Ascending aorta (tissue), 2 donors: ENCODE measurements at regions not wholly inside any gene's neighbourhood (a gene's known extent, or its start where the extent isn't known, plus 50 kb on each side); places are given as distances from the start of the nearest gene placed in this dataset.

Experiments used
- DNase-seq, 2 donors: peaks; one replicate each; pipeline ENCODE4 v3.0.0-alpha.2; 2019; ENCODE audit warnings: low spot score in 2 of 2
- H3K27ac ChIP-seq, 2 donors: fragments of 200-600 bp; sonication (generic); one replicate each; pipeline ENCODE4 v1.5.1; 2016 to 2017; ENCODE audit warnings: mild to moderate bottlenecking in 1 of 2
- H3K27me3 ChIP-seq: fragments of 200-600 bp; sonication (generic); one replicate; pipeline ENCODE4 v1.5.1; 2017
- H3K36me3 ChIP-seq, 2 donors: fragments of 200-600 bp; sonication (generic); one replicate each; pipeline ENCODE4 v1.5.1; 2016
- H3K4me1 ChIP-seq, 2 donors: fragments of 200-600 bp; sonication (generic); one replicate each; pipeline ENCODE4 v1.5.1; 2016 to 2017; ENCODE audit warnings: mild to moderate bottlenecking in 1 of 2
- H3K4me3 ChIP-seq, 2 donors: fragments of 200-600 bp; sonication (generic); one replicate each; pipeline ENCODE4 v1.5.1; 2016 to 2017; ENCODE audit warnings: mild to moderate bottlenecking in 1 of 2
- H3K9me3 ChIP-seq, 2 donors: fragments of 200-600 bp; sonication (generic); one replicate each; pipeline ENCODE4 v1.5.1; 2016
- intact Hi-C: fragments of 100-400 bp; cut with DNase I; formaldehyde crosslinking; loops from one replicate; pipeline ENCODE4 v1.15.1; 2023
- TF ChIP-seq, protein P1 (sequence below), 3 experiments: fragments of 200-600 bp in 2 of 3; fragments of 450-650 bp in 1 of 3; sonication (generic) in 2 of 3; IDR thresholded peaks; one replicate each; pipeline ENCODE4 v1.5.1; 2016 to 2019; ENCODE audit warnings: antibody characterized with exemption in 3 of 3, mild to moderate bottlenecking in 1 of 3, moderate library complexity in 1 of 3

DNA sequence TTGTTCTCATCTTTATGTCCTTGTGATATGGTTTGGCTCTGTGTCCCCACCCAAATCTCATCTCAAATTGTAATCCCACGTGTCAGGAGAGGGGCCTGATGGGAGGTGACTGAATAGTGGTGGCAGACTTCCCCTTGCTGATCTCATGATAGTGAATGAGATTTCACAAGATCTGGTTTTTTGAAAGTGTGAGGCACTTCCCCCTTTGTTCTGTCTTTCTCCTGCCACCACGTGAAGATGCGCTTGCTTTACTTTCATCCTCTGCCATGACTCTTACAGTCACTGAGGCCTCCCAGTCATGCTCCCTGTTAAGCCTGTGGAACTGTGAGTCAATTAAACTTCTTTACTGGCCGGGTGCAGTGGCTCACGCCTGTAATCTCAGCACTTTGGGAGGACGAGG lies 161.0 kb downstream of the HERPUD2 start:
- DNase-seq = no peak
- no peaks in the 10 kb centered on the region for H3K36me3 ChIP-seq
- TF ChIP-seq, protein P1, sequence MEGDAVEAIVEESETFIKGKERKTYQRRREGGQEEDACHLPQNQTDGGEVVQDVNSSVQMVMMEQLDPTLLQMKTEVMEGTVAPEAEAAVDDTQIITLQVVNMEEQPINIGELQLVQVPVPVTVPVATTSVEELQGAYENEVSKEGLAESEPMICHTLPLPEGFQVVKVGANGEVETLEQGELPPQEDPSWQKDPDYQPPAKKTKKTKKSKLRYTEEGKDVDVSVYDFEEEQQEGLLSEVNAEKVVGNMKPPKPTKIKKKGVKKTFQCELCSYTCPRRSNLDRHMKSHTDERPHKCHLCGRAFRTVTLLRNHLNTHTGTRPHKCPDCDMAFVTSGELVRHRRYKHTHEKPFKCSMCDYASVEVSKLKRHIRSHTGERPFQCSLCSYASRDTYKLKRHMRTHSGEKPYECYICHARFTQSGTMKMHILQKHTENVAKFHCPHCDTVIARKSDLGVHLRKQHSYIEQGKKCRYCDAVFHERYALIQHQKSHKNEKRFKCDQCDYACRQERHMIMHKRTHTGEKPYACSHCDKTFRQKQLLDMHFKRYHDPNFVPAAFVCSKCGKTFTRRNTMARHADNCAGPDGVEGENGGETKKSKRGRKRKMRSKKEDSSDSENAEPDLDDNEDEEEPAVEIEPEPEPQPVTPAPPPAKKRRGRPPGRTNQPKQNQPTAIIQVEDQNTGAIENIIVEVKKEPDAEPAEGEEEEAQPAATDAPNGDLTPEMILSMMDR (IDR thresholded peaks at IDR 0.05) = no peak
- H3K4me3 ChIP-seq = no peak overlapping the region
- H3K4me1 ChIP-seq = no peaks in the 10 kb centered on the region
- no peak overlapping the region for H3K27ac ChIP-seq
- H3K27me3 ChIP-seq = no peaks in the 10 kb centered on the region
- H3K9me3 ChIP-seq = no peaks in the 10 kb centered on the region
- intact Hi-C loops = no loop called here

DNA sequence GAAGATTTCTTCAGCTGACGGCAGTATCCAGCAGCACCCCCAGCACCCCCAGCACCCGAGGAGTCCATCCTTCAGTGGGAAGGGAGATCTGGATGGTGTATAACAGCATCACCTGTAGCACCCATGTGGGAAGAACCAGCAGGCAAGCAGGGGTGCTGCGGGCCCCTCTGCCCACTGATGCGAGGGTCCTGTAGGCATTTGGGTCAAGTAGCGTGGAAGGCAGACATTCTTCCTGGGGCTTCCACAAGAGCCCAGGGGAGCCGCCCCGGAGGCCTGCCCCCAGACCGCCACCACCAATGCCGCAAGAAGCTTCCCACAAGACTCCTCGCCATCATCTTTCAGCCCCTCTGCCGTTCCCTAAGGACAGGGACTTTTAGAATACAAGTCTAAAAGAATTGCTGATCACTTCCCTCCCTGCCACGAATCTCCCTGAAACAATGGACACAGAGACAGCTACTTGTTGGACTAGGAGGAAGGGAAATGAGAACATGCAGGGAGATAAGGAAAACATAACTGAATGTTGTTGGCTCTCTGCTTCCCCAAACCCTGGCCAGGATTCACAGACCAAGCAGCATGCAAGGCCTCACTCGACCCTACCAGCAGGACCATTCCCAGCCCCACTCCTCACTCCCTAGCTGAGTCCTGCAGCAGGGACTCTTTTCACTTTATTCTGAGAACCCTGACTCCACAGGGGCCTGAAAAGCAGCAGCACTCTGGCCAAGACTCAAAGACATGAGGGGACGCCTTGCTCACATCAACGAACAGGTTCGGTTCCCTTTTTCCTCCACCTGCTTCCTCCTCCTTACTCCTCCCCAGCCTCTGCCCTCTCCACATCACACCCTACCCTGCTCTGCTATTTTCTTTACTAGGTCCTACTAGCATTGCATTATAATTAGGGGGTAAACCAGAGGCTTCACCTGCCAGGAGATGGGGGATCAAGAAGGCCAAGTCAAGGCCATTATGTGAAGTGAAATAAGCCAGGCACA lies 164.5 kb downstream of the HERPUD2 start:
- H3K36me3 ChIP-seq = no peaks in the 10 kb centered on the region
- intact Hi-C loops = no loop called here

DNA sequence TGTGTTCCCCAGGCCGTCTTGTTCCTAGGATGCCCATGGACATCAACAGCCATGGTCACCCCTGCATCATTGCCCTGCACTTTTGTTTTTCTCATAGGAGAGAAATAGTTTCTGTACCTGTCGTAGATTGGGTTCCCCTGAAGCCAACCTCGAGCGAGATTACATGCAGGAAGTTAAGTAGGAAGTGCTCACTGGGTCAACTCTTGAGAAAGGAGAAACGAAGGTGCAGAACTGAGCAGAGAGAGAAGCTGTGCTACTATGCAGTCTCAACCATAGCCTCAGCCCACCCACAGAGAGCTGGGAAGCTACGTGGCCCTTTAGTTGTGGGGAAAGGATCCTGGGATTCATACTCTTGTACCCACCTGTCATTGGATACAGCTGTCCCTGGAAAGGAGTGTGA lies 165.2 kb downstream of the HERPUD2 start:
- Histone ChIP-seq H3K27me3 (no peaks in the 10 kb centered on the region), H3K27ac (no peak overlapping the region), H3K36me3 (no peaks in the 10 kb centered on the region), H3K4me3 (no peak overlapping the region), H3K4me1 (no peaks in the 10 kb centered on the region), H3K9me3 (no peaks in the 10 kb centered on the region)
- DNase-seq = no peak
- intact Hi-C loops = no loop called here
- TF ChIP-seq, protein P1 (IDR thresholded peaks at IDR 0.05) = no peak

More for the DNA sequence above, 164.5 kb downstream of the HERPUD2 start:
- no peaks in the 10 kb centered on the region for H3K9me3 ChIP-seq
- no peak overlapping the region for H3K4me3 ChIP-seq
- no peak overlapping the region for H3K27ac ChIP-seq
- no peaks in the 10 kb centered on the region for H3K27me3 ChIP-seq
- no peak for DNase-seq
- H3K4me1 ChIP-seq = no peaks in the 10 kb centered on the region
- TF ChIP-seq, protein P1 (IDR thresholded peaks at IDR 0.05) = no peak

DNA sequence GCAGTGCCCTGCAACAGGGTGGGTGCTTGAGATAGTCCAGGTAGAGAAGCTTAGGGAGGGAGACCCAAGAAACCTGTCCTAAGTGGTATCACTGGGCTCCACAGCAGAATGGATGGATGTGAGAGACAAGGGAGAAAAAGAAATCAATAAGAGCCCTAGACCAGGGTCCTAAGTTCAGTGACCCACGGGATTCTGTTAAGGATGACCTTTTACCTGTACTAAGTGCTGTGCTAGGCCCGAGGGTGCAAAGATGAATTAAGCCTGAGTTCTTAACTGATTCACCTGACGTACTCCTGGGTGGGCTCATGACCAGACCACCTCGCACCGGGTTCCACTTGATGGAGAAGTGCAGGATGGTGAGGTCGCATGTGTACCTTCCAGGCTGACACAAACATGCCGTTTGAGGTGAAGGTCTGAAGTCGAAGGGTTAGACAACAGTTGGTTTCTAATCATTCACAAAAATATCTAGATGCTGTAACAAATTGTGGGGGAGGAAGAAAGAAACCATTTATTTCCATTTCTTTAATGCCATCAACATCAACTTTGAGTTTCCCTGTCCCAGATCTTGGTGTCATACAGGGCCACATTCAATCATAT lies 166.5 kb downstream of the HERPUD2 start:
- DNase-seq = no peak
- Histone ChIP-seq H3K9me3 (no peaks in the 10 kb centered on the region), H3K27ac (no peak overlapping the region), H3K36me3 (no peaks in the 10 kb centered on the region), H3K27me3 (no peaks in the 10 kb centered on the region), H3K4me1 (no peaks in the 10 kb centered on the region), H3K4me3 (no peak overlapping the region)
- intact Hi-C loops = no loop called here
- TF ChIP-seq, protein P1 (IDR thresholded peaks at IDR 0.05) = no peak

DNA sequence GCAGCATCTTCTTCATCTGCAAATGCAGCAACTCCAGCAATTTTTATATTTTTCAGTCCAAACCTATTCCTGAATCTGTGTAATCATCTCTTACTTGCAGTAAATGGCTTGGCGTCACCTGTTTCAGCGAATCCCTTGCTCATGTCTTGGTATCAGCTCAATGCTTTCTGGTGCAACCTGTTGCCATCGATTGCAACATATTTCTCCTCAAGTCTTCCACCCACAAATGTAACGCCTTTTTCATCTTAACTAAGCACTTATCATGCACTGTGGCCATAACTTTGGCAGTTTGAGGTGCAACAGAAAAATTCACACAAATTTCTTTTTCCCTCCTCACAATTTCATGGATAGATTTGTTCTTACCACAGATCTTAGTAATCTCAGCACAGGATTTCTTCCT lies 168.3 kb downstream of the HERPUD2 start:
- intact Hi-C loops = no loop called here

More for the DNA sequence above, 168.3 kb downstream of the HERPUD2 start:
- H3K9me3 ChIP-seq = no peaks in the 10 kb centered on the region
- H3K4me1 ChIP-seq = no peaks in the 10 kb centered on the region
- TF ChIP-seq, protein P1 (IDR thresholded peaks at IDR 0.05) = no peak
- no peak overlapping the region for H3K27ac ChIP-seq
- DNase-seq = no peak
- H3K27me3 ChIP-seq = no peaks in the 10 kb centered on the region
- H3K36me3 ChIP-seq = no peaks in the 10 kb centered on the region
- no peak overlapping the region for H3K4me3 ChIP-seq
